T follicular helper cell (primary cell): ENCODE measurements at regions not wholly inside any gene's neighbourhood (a gene's known extent, or its start where the extent isn't known, plus 50 kb on each side); places are given as distances from the start of the nearest gene placed in this dataset.

Source experiments
- DNase-seq: peaks from one replicate; pipeline ENCODE4 v3.0.0-alpha.2; 2020; ENCODE audit warnings: low read depth

- no peak for DNase-seq
Measured at GRCh38 chr11:95692526-95693260, 96.9 kb downstream of the FAM76B start.

GRCh38 chr11:95690100-95690499, 99.5 kb downstream of the FAM76B start:
- no peak for DNase-seq

GRCh38 chr11:95688501-95689222, 100.9 kb downstream of the FAM76B start:
- no peak for DNase-seq

GRCh38 chr11:95688015-95688414, 101.6 kb downstream of the FAM76B start:
- DNase-seq: no peak

GRCh38 chr11:95686265-95686664, 103.3 kb downstream of the FAM76B start:
- DNase-seq: no peak

- no peak for DNase-seq
Measured at GRCh38 chr11:95684701-95685100, 104.9 kb downstream of the FAM76B start.

GRCh38 chr11:95684170-95684569, 105.4 kb downstream of the FAM76B start:
- DNase-seq: no peak

GRCh38 chr11:95682552-95682951, 107.0 kb downstream of the FAM76B start:
- DNase-seq: no peak

GRCh38 chr11:95680169-95680929, 109.2 kb downstream of the FAM76B start:
- no peak for DNase-seq

GRCh38 chr11:95678988-95679387, 110.6 kb downstream of the FAM76B start:
- DNase-seq: no peak

GRCh38 chr11:95676308-95676707, 113.3 kb downstream of the FAM76B start:
- DNase-seq: no peak

GRCh38 chr11:95675585-95675984, 114.0 kb downstream of the FAM76B start:
- no peak for DNase-seq

GRCh38 chr11:95674657-95675358, 114.8 kb downstream of the FAM76B start:
- no peak for DNase-seq

- no peak for DNase-seq
Measured at GRCh38 chr11:95671768-95672167, 117.8 kb downstream of the FAM76B start.

- DNase-seq: no peak
Measured at GRCh38 chr11:95668131-95668530, 121.5 kb downstream of the FAM76B start.

GRCh38 chr11:95661162-95661561, 128.4 kb downstream of the FAM76B start:
- no peak for DNase-seq

GRCh38 chr11:95660038-95660437, 129.5 kb downstream of the FAM76B start:
- DNase-seq: no peak

- DNase-seq: no peak
Measured at GRCh38 chr11:95659088-95659487, 130.5 kb downstream of the FAM76B start.

- no peak for DNase-seq
Measured at GRCh38 chr11:95655536-95655935, 134.0 kb downstream of the FAM76B start.

GRCh38 chr11:95653680-95654079, 135.9 kb downstream of the FAM76B start:
- DNase-seq: no peak

- no peak for DNase-seq
Measured at GRCh38 chr11:95653099-95653498, 136.5 kb downstream of the FAM76B start.

- no peak for DNase-seq
Measured at GRCh38 chr11:95652002-95652472, 137.5 kb downstream of the FAM76B start.
